ENCODE measurements at regions not wholly inside any gene's neighbourhood (a gene's known extent, or its start where the extent isn't known, plus 50 kb on each side); places are given as distances from the start of the nearest gene placed in this dataset.
A peak's percentile ranks its signal among the peaks of the same experiment; 100 is the strongest.

DNA sequence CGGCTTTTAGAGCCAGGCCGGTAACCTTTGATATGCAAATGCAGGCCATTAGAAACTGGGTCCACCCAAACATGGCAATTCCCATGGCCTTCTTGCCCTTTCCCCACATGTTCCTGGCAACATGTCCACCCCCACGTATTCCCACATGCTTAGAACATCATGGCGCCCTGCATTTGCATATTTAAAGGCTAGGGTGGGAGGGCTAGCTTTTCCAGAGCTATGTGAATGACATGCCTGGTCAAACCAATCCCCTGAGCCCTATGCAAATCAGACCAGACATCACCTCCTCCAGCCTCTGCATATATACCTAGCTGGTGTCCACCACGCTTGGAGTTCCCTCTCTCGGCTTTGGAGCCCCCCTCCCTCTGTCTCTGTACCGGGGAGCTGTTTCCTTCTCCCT, 481.9 kb downstream of the CDH2 start:
- no peak for DNase-seq (ENCODE audit: low spot score)

DNA sequence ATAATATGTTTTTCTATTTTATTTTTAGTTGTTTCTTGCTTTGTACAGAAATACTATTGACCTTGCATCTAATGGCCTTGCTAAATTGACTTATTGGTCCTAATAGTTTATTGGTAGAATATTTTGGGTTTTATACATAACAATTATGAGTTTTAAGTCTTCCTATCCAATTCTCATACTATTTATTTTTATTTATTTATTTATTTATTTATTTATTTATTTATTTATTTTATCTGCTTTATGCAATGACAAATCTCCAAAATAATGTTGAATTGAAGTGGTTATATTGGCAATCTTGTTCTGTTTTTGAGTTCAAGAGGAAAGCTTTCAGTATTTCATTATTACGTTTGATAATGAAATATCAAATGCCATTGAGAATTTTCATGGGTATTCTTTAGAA, 488.3 kb downstream of the CDH2 start:
- DNase-seq (ENCODE audit: low spot score) = no peak

DNA sequence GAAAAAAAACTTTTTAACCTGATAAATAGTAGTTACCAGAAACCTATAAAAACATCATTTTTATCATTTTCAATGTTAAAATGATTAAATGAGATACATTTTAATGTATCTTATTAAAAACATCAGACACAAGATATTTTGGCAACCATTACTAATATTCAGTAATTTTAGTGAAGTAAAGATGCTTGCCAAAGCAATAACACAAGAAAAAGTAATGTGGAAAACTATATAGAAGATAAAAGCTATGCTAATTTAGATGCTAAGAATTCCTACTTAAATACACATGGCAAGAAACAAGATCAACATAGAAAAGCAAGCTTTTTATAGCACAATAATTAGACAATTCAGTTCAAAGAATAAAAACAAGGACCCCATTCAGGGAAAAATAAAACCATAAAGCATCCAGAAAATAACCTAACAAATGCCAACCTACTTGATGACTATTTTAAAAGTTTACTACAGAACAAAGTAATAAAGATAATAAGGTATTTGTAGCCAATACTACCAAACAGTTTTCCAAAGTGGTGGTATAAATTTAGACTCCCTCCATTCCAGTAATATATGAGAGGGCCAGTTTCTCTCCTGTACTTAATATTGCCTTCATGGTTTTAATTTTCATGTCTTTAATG, 489.5 kb downstream of the CDH2 start:
- DNase-seq (ENCODE audit: low spot score) = no peak

DNA sequence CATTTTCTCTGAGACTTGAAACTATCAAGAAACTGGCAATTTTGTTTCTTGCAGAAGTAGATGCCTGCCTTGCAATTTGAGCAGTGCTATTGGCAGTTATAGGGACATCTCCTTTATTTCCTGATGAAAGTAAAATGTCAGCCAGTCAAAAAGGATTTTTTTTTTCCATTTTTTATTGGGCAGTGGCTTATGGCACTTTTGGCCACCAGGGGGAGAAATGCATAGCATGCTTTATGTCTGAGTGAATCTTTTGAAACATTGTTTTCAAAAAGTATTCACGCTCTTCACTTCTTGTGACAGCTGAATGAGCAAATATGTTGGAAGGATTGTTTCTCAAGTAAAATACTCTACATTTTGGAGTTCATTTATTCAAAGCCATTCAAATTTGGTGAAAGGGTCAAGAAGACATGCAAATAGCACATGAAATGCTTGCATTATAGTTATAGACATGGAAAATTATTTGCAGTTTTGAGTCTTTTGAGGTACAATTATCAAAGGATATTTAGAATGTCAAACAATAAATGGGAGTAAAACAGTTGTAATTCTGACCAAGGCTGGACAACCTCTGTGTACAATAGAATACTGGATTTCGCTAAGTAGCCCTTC, 491.0 kb downstream of the CDH2 start:
- peak; percentile 3 for DNase-seq (ENCODE audit: low spot score)

DNA sequence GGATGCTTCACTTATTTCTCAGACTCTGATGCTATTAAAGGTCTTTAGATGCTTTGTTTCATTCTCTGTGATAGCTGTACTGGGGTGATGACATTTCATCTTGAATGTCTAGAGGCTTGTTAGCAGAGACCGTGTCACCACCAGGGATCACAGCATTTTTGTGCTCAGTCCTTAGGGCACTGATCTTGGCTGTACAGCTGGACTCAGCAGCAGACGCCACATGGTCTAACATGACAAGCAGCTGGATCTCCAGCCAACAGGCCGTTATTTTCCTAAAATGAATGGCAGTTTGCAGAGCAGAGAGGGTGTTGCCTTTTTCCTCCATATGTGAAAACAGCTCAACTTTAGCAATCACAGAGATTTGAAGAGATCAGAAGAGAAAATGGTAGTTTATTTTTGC, 491.8 kb downstream of the CDH2 start:
- DNase-seq (ENCODE audit: low spot score) = no peak

DNA sequence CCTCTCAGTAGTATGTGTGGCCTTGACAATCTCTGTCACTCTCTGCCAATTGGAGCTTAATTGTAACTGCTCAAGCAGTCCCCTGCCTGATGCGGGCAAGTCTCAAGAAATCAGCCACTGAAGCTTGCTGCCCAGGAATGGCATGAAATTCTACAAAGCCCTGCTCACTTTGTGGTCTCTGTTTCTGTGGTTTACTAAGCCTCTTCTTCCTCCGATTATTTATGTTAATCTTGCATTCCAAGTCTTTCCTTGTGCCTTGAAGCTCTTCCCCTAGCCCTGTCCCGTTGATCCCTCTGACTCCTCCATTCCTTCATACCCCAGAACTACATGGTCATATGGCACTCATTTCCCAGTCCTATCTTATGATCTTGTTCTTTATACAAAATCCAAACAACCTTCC, 489.3 kb upstream of the CHST9 start:
- DNase-seq (ENCODE audit: low spot score) = no peak

DNA sequence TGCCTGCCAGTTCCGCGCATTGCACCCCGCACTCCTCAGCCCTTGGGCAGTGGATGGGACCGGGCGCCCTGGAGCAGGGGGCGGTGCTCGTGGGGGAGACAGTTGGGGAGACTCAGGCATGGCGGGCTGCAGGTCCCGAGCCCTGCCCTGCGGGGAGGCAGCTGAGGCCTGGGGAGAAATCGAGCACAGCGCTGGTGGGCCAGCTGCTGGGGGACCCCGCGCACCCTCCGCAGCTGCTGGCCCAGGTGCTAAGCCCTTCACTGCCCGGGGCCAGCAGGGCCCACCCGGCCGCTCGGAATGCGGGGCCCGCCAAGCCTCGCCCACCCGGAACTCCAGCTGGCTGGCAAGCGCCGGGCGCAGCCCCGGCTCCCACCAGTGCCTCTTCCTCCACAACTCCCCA, 488.8 kb upstream of the CHST9 start:
- no peak for DNase-seq (ENCODE audit: low spot score)

DNA sequence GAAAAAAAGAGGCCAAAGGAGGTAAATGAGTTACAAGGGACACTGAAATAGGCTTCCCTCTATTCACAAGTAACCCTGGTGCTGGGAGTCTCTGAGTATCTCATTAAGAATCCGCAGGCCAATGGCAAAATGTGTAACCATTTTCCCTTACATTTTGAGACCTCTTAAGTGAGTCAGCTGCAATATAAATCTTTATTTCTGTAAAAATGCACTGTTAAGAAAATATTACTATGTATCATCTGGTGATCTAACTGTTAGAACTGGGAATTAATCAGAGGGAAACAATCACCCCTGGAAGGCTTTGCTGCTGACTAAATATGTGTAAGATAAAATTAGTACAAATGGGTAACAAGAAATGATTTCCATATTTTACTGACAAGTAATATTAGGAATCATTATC, 483.1 kb upstream of the CHST9 start:
- no peak for DNase-seq (ENCODE audit: low spot score)

DNA sequence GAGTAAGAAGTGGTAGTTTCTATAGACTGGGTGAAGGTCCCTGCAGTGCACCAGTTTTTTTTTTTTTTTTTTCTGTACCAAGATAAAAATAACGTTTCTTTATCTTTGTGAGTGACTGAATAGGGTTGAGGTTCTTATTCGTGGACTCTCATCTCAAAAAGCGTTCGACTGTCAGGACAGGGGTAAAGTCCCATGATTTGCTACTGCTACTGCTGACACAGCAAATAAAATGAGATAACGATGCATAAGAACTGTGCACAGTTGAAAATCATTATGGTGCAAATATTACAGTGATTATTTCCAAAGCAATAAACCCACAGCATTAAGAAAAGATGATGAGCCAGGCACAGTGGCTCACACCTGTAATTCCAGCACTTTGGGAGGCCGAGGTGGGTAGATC, 482.0 kb upstream of the CHST9 start:
- no peak for DNase-seq (ENCODE audit: low spot score)

DNA sequence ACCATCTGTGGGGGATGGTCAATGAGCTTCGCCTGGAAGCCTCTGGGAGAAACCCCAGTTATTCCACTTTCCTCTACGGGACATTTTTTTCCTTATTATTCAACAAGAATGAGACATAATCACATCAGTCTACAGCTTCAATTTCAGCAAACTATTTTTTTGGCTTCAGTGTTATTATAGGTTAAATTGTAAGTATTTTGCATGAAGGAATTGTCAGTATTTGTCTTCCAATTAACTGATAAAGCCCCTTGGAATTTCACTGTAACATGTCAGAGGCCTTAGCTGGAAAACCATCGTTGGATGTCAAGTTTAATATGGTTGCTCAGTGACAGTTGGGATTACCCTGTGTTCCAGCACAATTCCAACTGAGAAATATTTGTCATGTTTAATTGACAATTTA, 480.9 kb upstream of the CHST9 start:
- DNase-seq (ENCODE audit: low spot score) = no peak

DNA sequence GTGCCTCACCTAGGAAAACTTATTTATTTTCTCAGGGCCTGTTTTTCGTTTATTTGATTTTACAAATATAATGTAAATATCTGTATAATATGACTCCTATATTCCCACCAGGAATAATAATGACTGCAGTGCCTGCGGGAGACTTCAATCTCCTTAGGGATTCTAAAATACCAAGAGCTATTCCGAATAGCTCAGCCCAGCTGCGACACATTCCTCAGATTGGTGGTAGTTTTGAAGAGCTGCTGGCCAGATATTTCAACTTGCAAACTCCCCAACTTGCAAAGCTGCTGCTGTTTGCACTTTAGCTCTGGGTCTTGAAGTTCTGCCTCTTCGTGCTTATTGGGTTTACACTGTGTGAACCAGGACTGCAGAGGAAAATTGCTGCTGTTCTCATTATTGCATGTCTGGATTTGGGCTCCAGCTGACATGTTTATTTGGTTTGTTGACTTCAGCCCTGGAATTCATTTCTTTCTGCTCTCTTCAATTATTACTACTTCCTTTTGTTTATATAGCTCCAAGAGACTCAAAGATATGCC, 480.2 kb upstream of the CHST9 start:
- no peak for DNase-seq (ENCODE audit: low spot score)

DNA sequence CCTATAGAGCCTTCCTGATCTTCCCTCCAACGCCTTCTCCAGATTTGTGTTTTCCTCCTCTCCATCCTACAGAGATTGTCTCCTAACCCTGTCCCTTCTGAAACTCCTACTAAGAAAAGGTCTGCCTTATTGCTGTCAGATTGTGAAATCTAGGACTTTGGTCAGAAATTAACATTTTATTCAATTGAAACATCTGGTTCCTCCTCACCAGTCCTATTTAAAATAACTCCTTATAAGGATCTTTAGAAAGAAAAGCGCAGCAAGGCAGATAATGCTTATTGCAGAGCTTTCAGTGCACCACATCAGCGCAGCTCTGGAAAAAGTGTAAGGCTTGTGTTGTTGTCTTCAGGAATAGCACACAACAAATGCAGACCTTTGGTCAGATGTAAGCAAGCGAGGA, 477.8 kb upstream of the CHST9 start:
- DNase-seq (ENCODE audit: low spot score) = no peak

DNA sequence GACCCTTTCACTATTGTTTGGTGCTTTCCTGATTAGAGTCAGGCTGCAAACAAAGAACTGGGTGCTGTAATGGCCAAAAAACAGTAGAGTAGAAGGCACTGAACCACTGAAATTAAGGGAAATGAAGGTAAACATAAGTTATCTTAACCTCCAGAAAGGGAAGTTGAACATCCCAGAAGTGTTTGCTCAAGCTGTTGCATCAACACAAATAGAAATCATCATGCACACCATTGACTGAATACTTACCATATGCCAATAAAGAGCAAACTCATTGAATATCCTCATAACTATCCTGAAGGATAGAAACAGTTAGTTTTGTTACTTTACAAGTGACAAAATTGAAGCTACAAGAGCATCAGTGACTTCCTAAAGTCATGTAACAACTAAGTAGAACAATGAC, 477.4 kb upstream of the CHST9 start:
- no peak for DNase-seq (ENCODE audit: low spot score)

DNA sequence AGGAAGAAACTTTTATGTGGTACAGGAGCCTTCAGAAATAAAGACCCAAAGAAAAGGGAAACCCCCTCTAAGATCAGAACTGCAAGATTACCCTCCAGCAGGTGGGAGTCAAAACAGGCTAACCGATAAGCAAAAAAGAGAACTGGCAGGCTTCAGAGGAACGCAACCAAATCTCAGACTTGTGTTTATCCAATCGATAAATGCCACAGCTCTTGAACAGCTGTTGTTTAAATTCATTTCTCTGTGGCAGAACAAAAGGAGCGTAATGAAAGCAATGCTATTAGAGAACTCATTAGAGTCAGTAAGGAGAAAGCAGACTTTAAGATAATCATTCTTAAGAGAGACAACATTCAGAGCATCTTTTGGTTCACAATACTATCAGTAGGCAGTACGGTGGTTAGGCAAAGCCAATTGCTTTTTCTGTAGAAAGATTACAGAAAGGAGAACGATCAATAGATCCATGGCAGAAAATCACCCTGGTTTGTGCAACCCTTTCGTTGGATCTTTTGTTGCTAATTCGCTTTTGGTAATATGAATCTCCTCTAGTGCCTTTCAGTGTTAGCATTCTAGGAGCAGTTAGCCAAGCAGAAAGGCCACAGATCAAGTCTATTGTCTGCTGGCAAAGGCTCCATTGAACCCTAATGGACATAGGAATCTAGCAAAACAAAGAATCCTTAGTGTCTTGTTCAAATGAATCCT, 476.4 kb upstream of the CHST9 start:
- DNase-seq (ENCODE audit: low spot score) = no peak

DNA sequence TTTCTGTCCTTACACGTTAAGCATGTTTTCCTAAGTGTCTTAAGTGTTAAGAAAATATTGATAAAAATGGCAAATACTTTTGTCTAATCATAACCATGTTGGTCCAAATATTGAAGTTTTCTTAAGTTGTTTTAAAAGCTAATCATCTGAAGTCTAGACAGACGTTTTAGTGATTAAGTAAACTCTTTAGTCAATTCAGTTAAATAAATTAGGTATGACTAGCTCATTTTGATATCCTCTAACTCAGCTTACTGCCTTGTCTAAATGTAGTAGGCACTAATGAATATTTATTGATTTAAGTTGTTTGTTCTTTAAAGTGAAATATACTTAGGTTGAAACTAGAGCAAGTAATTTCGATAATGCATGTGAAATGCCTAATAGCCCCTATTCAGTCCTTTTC, 471.8 kb upstream of the CHST9 start:
- no peak for DNase-seq (ENCODE audit: low spot score)

DNA sequence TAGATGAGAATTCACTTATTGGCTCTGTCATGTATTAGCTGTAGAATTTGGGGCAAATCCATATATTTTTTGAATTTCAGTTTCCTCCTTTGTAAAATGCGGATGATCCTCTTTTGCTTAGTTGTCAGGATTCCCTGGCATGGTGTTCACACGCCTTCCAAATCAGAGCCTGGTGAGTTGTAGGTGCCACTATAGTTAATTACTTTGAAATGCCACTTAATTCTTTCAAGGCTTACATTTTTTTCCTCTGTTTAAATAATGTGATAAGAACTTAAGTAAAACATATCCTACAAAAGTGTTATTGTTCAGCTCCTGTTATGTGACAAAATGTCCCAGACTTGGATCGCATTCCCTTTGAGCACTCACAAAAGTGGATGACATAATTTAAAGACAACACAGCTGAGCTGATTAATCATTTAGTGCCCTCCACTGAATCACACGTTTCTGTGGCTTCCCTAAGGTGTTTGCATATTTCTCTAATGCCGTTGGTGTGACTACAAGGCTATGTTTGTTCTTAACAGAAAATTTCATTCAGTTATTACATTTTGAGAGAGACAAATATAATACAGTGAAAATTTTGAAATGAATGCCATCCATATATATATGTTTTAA, 471.2 kb upstream of the CHST9 start:
- no peak for DNase-seq (ENCODE audit: low spot score)

DNA sequence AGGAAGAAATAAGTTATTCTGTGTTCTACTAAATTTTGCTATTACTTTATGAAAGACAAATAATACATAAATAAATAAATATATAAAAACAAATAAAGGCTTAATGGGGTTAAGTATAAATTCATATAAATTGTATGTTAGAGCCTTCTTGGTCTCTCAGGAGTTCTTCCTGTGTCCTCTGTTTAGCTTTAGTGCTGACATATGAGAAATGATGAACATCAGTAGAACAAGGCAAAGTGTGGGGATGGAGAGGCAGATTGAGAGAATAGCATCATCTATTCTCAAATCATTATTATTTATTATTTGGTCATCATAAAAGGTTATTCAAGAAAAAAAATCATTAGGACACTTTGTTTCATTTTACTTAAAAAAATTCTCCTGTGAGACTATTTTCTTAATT, 468.1 kb upstream of the CHST9 start:
- no peak for DNase-seq (ENCODE audit: low spot score)

DNA sequence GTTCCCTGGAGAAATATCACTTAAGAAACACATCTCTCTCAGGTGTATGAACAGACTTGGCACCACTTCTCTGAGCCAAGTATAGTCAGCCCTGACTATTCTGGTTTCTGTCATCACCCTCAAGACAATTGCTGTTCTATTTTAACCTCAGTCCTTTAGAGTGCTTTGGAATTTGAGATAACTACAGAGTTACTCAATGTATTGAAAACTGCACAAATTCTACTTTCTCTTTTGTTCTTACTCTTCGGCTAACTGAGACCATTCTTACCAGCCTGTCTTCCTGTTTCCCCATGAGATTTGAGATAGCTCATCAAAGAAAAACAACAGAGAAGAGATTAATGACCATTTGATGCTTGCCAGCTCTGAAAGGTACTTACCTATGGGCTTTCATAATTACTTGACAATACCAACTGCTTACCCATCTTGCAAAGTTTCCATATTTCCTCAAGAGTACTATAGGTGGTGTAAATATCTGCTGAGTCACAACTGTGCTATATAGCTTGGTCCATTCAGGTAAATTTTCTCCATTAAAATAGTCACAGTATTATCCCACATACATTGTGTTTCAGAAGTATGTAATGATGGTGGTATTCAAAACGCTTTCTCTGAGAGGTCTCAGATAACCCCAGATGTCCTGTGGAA, 467.5 kb upstream of the CHST9 start:
- DNase-seq (ENCODE audit: low spot score) = no peak

DNA sequence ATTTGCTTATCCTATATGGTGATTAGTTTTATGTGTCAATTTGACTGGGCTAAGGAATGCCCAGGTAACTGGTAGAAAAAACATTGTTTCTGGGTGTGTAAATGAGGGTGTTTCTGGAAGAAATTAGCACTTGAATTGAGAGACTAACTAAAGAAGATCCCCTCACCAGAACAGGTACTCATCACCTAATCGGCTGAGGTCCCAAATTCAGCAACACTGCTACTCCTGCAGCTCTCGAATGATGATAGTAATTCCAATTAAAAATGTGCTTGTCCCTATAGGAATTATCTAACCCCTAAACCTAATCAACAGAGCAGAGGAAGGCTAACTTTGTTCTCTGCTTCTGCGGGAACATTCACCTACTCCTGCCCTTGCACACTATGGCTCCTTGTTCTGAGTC, 464.5 kb upstream of the CHST9 start:
- DNase-seq (ENCODE audit: low spot score) = no peak

DNA sequence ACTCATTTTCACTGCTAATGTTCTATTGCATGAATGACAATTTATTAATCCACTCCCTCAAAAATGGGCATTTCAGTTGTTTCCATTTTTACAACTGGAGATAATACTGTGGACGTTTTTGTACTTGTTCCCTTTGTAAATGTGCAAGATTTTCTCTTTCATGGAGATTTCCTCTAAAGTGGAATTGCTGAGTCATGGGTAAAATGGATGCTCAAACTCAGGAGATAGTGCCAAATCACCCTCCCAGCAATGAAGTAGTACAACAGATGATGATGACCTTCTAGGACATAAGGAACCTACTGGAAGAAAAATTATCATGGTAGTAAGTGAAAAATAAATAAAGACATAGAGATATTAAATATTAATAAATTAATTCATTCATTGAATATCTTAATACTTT, 460.8 kb upstream of the CHST9 start:
- no peak for DNase-seq (ENCODE audit: low spot score)

DNA sequence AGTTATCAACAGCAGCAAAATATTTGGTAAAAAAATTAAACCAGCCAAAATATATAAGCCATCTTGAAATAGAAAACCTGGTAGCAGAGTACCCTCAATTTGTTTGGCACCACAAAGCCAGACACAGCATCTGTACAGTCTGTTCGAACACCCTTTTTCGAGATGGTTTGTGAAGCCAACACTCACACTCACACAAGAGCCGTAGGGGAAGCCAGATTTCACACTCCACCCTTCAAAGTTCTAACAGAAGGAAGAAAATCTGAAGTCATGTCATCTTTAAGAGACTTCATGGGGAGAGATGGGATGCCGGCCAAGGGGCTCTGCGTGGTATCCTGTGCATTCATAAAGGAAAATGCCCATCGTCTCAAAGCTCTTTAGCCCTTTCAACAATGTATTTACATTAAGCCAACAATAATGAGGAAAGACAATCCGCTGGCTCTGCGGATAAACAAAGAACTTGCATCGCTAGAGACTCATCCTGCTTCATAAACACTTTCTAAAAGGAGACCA, 451.5 kb upstream of the CHST9 start:
- no peak for DNase-seq (ENCODE audit: low spot score)

DNA sequence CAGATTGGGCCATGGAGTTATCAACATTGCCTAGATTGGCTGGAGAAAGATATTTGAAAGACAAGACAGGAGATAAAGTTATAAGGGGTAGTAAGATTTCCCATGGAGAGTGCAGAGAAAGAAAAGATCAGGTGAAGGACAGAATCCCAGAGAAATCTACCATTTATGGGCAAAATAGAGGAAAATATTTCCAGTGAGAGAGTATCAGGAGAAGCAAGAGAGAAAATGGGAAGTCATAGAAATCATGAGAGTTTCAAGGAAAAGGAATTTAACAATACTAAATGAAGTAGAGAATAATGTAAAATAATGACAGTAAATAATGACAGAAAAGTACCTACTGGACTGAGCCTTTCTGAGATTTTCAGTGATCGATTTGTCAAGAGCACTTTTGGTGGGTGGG, 447.6 kb upstream of the CHST9 start:
- no peak for DNase-seq (ENCODE audit: low spot score)
